Panc1 (cell line): ENCODE measurements at regions not wholly inside any gene's neighbourhood (a gene's known extent, or its start where the extent isn't known, plus 50 kb on each side); places are given as distances from the start of the nearest gene placed in this dataset.

Experiments used
- POLR2AphosphoS5 ChIP-seq: IDR thresholded peaks from 2 replicates; pipeline ENCODE4 v1.6.1; 2012; ENCODE audit warnings: mild to moderate bottlenecking, low read depth, low read length, moderate library complexity
- SIN3A ChIP-seq: IDR thresholded peaks from 2 replicates; pipeline ENCODE4 v1.6.1; 2012; ENCODE audit warnings: low read depth, mild to moderate bottlenecking, low read length, moderate library complexity, borderline replicate concordance; ENCODE audit not compliant: insufficient read depth

DNA sequence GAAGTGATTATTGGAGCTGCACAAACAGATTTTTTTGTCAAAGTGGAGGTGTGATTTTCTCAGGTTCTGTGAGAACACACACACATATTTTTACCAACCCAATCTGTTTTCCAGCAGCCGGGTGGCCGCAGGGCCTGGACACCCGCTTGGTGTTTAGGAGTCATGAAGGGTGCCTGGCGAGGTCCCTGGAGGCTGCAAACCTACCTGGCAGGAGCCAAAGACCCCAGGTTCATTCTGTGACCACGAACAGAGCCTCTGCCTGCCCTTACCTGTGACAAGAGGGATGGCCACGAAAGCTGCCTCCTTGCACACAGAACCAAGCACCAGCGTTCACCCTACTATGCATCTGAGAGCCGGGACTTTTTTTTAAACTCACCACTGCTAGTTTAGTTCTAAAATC, 64.3 kb upstream of the ID2 start:
- no peak for TF ChIP-seq POLR2AphosphoS5
- no peak for TF ChIP-seq SIN3A
